Cardiac fibroblast (primary cell): ENCODE measurements at regions not wholly inside any gene's neighbourhood (a gene's known extent, or its start where the extent isn't known, plus 50 kb on each side); places are given as distances from the start of the nearest gene placed in this dataset.

Experiments
- DNase-seq, 2 donors: peaks; one replicate each; pipeline versions ENCODE4 v3.0.0 to v3.0.0-alpha.2; 2010; ENCODE audit warnings: low read depth in 2 of 2
- H3K4me3 ChIP-seq, 2 donors: replicated peaks in 1 of 2; 1 replicate in 1 of 2; 2 replicates in 1 of 2; pipeline ENCODE4 v1.5.1; 2011; ENCODE audit warnings: low read depth in 2 of 2, low read length in 2 of 2, mild to moderate bottlenecking in 2 of 2, moderate library complexity in 1 of 2
- CTCF ChIP-seq: IDR thresholded peaks from one replicate; pipeline ENCODE4 v1.5.1; 2011; ENCODE audit warnings: low read depth, mild to moderate bottlenecking, low read length, inconsistent platforms

GRCh38 chr10:3426190-3426845 is 253.7 kb upstream of the PITRM1 start:
- no peak for TF ChIP-seq CTCF
- peak; percentile 84 to 87 for DNase-seq

DNA sequence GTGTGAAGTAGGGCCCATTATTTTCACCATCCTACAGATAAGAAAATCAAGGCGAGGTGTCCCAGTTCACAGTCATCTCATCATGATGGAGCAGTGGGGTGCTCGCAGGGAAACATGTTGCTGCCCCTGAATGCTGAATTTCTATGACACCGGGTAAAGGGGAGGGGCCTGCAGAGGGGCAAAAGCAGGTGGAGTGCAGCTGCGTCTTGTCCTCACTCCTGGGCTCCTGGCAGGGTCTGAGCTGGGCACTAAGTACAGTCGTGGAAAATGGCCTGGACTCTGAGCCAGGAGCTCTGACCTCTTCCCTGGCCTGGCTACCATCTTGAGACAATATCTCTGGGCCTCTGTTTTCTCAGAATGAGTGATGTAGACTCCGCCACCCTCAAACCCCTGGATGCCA is 253.1 kb upstream of the PITRM1 start:
- DNase-seq = no peak
- no peak for TF ChIP-seq CTCF
- H3K4me3 ChIP-seq = no peak overlapping the region

More at GRCh38 chr10:3426190-3426845, 253.7 kb upstream of the PITRM1 start:
- H3K4me3 ChIP-seq = no peak overlapping the region

GRCh38 chr10:3425261-3425660 is 252.7 kb upstream of the PITRM1 start:
- TF ChIP-seq CTCF = no peak
- no peak for DNase-seq

DNA sequence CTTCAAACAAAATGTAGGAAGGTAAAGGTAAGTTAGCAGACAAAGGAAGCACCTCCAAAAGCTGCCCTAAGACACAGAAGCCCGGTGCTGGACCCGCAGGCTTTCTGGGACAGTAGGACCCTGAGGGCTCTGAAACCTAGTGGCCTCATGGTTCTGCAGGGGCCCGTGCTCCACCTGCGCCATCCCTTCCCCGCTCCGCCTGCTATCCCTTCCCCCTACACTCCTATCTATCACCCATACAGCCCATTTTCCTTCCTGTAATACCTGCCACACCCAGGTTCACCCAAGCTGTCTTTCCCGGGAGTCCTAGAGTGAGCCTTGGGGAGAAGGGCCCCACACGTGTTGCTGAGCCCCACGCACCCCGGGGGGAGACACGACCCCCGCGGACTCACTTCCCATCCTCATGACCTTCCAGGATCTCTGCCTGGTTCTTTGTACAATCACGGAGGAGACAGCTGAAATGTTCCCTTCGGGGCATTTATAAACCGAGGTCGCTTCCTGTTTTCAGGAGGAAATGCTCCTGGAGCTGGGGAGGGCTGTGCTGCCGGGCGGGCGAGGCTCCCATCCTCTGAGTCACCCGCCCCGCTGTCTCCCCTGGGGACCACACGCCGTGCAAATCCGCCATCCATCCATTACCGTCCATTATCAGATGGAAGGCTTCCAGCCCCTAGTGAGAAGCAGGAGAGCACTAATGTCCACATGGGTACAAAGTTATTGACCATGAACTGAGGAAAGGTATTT is 251.7 kb upstream of the PITRM1 start:
- TF ChIP-seq CTCF = no peak
- DNase-seq = peak; percentile 79 to 87
- peak overlapping the region in 1 of 2 donors; percentile 37 for H3K4me3 ChIP-seq

More at GRCh38 chr10:3425261-3425660, 252.7 kb upstream of the PITRM1 start:
- no peak overlapping the region for H3K4me3 ChIP-seq

- TF ChIP-seq CTCF = no peak
- no peak overlapping the region for H3K4me3 ChIP-seq
- DNase-seq = no peak
Observed at GRCh38 chr10:3423384-3423783, 250.8 kb upstream of the PITRM1 start.

DNA sequence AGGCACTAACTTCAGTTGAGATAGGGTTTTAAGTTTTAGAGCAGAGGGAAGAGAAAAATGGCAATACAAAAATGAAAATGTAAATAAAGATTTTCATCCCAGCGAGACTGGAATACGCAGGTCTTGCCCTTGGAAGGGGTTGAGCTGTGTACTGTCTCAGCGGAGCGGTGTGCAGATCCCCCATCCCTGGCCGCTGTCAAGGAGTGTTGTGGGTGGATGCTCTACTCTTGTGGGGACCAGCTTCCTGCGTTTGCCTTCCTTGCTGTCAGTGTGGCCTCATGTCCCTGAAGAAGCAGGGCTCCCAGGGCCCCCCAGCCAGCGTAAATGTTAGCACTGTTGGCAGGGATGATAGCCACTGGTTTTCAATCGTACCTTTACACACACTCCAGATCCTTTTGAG is 249.7 kb upstream of the PITRM1 start:
- no peak overlapping the region for H3K4me3 ChIP-seq
- TF ChIP-seq CTCF = no peak
- no peak for DNase-seq
